HG03460 (cell line): ENCODE measurements at regions not wholly inside any gene's neighbourhood (a gene's known extent, or its start where the extent isn't known, plus 50 kb on each side); places are given as distances from the start of the nearest gene placed in this dataset.

Source experiments
- ATAC-seq: cut with Tn5 transposase; IDR thresholded peaks from one replicate; pipeline ENCODE4 v1.9.1; 2021; ENCODE audit not compliant: unreplicated experiment

GRCh38 chr10:117427356-117427755 lies 52.1 kb upstream of the PDZD8 start:
- no peak for ATAC-seq

- ATAC-seq = peak; percentile 84
Observed at GRCh38 chr10:117425974-117426566, 50.8 kb upstream of the PDZD8 start.

- ATAC-seq = no peak
Observed at GRCh38 chr10:117424883-117425649, 49.8 kb upstream of the PDZD8 start.
